A673 (cell line): ENCODE measurements at regions not wholly inside any gene's neighbourhood (a gene's known extent, or its start where the extent isn't known, plus 50 kb on each side); places are given as distances from the start of the nearest gene placed in this dataset.

Experiments used
- EZH2 ChIP-seq: fragments of 200-600 bp; sonication (generic); IDR thresholded peaks from 2 replicates; pipeline ENCODE4 v1.6.1; 2017; ENCODE audit warnings: borderline replicate concordance, low read depth, mild to moderate bottlenecking, mixed read lengths, antibody characterized with exemption, low read length; ENCODE audit not compliant: poor library complexity, severe bottlenecking
- TF ChIP-seq, protein P1 (sequence below): fragments of 300-800, 200-600 bp; sonication (generic); conservative IDR thresholded peaks from 2 replicates; pipeline ENCODE4 v1.5.1; 2017; ENCODE audit warnings: low read depth, mild to moderate bottlenecking, antibody characterized with exemption, low read length, moderate library complexity, mixed read lengths

DNA sequence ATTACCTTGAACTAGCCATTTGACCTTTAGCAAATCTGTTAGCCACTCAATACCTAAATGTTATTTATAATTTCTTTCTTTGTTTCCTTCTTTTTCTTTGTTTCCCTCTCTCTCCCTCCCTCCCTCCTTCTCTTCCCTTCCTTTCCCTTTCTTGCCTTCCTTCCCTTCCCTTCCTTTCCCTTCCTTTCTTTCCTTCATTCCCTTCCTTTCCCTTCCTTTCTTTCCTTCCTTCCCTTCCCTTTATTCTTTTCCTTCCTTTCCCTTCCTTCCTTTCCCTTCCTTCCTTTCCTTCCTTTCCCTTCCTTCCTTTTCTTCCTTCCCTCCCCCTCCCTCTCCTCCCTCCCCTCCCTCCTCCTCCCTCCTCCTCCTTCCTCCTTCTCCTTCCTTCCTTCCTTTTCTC, 75.7 kb upstream of the KCNA4 start:
- TF ChIP-seq, protein P1, sequence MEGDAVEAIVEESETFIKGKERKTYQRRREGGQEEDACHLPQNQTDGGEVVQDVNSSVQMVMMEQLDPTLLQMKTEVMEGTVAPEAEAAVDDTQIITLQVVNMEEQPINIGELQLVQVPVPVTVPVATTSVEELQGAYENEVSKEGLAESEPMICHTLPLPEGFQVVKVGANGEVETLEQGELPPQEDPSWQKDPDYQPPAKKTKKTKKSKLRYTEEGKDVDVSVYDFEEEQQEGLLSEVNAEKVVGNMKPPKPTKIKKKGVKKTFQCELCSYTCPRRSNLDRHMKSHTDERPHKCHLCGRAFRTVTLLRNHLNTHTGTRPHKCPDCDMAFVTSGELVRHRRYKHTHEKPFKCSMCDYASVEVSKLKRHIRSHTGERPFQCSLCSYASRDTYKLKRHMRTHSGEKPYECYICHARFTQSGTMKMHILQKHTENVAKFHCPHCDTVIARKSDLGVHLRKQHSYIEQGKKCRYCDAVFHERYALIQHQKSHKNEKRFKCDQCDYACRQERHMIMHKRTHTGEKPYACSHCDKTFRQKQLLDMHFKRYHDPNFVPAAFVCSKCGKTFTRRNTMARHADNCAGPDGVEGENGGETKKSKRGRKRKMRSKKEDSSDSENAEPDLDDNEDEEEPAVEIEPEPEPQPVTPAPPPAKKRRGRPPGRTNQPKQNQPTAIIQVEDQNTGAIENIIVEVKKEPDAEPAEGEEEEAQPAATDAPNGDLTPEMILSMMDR, result no peak
- TF ChIP-seq EZH2, result no peak
